NCI-H1092 (cell line): ENCODE measurements at regions not wholly inside any gene's neighbourhood (a gene's known extent, or its start where the extent isn't known, plus 50 kb on each side); places are given as distances from the start of the nearest gene placed in this dataset.
"Not testable (repeated sequence)": the region's sequence is repeated elsewhere in the genome, so short reads cannot be mapped to it uniquely, and the experiment has no call there.

Experiments
- DNase-seq: peaks from one replicate; lab custom pipeline; 2025; lab: John Stamatoyannopoulos, UW

DNA sequence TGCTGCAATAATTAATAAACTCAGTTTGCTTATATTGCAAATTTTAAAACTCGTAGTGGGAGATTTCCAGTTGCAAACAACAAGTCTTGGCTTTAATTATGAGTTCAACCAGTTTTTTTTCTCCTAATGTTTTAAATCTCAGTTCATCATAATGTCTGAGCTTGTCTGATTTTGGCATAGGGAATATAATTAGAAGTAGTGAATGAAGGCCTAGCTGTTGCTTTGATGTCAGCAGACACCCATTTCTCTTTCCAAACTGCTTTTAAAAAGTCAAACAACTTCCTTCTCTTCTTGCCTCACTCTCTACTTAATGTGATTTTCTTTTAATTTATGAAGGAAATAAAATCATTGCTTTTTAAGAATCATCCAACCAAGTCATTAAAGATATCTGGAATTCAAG is 1462.1 kb downstream of the DPP10 start:
- no peak for DNase-seq

DNA sequence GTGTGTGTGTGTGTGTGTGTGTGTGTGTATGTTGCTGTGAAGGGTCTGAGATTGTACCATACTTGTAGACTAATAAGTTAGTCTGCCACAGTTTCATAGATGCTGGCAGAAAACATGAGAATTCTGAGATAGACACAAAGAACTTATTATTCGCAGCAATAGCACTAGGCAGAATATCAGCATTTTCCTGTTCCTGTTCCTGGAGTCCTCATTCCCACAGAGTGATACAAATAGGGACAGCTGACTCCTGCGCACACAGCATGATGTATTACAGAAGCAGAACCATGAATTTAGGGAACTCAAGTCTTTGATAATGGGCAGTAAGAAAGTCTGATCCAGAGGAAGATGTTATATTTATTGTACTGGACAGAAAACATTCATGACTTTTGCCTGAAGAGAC is 1466.3 kb downstream of the DPP10 start:
- DNase-seq = no peak

DNA sequence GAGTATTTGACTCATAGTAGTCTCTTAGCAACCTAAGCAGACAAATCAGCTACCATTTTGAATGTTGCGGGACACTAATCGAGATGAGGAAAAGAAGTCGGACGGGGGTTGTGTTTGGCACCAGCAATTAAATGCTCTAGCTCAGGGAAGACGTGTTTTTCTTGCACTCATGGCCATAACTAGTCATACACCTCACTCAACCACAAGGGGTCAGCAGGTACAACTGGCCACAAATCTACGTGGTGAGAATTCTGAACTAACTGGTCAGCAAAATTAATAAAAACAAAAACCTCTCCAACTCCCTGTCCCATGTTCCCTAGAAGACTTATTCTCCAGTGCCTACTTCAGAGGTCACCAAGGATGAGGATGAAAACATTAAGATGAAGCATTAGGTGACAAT is 1467.8 kb downstream of the DPP10 start:
- no peak for DNase-seq

DNA sequence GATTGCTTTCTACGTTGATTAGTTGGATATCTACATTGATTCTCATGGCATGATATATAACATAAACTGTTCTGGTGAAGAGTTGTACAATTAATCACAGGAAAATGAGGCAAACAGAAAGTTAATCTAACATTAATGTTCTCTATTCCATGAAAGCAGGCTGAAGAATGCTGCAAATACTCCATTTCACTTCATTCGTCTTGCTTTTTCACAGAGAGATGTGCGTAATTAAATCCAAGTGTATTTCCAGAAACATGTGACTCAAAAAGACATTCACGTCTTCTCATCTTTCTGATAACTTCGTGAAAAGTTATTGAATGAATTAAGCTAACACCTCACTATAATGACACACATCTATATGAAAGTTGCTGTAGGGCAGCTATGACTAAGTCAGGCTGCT is 1471.5 kb downstream of the DPP10 start:
- no peak for DNase-seq

DNA sequence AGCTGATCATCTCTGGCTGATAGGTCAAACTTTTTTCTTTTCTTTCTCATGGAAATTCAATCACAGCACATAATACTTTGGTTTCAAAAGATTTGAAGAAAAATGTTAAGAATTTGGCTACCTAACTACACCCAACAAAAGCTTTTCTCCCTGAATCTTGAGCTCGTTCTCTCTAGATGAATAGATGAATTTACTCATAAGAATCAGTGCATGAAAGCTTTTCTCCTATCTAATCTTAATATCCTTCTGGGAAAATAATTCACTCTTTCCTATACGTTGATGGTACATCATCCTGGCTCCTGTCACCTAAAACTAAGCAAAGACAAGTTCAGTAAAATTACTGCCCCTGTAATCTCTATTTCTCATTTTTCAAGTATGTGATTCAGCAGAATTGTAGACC is 1479.1 kb downstream of the DPP10 start:
- DNase-seq = no peak

DNA sequence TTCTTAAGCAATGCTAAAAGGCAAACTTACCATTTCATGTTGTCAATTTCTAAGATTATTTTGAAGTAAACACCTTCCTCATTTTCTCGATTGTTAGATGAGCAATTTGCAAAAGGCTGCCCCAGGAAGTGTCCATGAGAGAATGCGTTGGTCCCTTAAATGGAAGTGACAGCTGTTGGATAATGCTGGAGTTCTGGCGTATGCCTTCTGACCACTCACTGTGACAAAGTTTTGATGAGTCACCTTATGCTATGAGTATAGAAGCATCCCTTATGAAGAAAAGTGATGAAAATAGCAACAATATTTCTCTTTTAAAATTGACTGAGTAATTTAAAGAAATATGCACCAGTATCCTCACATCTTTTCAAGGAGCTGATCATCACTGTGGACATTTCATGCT is 1497.5 kb downstream of the DPP10 start:
- no peak for DNase-seq

DNA sequence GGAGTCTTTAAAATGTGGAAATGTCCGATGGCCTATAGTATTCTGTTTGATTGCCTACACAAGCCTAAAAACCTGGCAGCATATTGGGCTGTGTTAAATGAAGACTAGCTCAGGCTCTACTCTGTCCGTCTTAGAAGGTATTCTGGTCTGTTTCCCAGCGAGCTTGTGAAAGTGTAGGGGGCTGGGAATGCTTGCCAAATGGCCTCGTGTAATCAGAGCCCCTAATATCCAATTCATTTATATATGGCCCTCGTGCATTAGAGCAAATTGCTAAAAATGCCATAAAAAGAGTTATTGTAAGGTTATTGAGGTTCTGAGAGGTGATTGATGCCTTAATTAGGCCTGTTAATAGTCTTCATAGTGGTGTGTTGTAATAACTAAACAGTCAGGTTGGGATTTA is 1500.4 kb downstream of the DPP10 start:
- no peak for DNase-seq

DNA sequence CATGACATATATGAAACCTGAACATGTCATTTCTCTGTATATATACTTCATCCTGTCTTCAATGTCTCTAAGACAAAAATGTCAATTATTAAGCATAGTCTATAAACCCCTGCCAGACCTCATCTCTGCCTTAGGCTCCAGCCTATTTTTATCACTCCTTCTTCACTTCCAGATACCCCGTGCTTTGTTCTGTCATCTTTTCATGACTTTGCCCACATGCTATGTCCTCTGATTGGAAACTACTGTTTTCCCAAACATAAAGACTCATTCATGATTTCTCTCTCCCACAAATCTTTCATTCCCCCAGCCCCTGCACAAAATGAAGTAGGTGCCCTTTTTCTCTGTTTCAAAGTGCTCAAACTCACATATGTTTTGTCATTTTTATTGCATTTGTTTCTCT is 1503.9 kb downstream of the DPP10 start:
- no peak for DNase-seq

DNA sequence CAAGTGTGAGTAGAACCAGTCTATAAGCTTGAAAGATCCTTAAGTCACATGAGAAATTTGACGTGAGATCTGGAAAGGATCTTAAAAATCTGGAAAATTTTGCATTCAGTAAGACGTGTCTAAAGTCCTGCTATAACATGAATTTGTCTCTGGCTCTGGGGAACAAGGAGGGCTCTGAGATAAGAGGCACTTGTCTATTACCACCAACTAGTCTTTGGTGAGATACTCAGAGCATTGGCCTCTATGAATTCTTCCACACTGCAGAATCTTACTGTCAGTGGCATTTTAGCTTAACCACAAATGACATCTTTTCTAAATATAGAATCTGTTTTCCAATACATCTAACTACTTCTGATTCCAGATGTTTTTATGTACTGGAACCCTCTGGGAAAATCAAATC is 1504.5 kb downstream of the DPP10 start:
- no peak for DNase-seq

DNA sequence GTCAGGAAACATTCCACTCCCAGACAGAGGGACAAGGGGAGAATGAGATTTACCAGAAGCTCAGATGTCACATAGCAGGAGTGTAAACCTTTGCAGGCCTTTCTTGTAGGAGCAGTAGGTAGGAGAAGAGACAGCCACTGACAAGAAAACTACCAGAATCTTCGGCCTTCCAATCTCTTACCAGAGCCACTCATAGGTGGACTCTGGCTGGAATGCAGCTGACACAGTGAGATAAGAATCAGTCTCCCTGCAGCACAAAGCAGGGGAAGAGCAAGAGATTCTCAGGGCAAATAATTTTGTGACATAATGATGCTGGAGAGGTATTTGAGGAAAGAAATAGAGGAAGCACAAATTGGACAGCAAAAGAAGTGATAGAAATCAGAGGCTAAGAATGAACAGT is 1534.5 kb downstream of the DPP10 start:
- DNase-seq = no peak

DNA sequence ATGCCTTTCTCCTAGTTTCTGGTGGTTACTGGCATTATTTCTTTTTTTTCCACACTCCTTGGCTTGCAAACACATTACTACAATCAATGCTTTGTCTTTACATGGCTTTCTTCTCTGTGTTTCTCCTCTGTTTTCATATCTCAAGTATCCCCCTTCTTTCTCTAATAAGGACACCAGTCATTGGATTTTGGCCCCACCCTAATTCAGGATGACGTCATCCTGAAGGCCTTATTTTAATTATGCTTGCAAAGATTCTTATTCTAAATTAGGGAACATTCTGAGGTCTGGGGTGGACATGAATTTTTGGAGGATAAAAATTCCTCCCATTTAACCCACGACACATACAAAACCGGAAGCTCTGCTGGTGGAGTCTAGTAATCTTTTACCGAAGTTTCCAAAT is 1556.6 kb downstream of the DPP10 start:
- DNase-seq = no peak

DNA sequence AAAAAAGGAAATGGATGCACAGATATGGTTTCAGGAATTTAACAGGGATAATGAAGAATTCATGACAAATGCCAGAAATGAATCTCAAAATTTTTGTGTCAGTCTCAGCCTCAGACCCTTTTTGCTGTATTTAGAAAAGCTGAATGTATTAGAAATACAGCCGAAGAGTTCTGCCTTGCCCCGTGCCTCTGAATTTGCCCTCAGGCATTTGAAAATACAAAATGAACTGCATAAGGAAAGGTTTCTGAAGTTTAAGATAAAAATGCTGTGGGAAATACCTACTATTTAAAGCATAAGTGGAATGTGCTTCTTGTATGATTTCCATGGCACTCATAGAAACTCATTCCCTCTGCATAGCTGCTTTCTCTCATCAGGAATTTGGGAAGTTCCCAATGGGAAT is 1580.6 kb downstream of the DPP10 start:
- no peak for DNase-seq

DNA sequence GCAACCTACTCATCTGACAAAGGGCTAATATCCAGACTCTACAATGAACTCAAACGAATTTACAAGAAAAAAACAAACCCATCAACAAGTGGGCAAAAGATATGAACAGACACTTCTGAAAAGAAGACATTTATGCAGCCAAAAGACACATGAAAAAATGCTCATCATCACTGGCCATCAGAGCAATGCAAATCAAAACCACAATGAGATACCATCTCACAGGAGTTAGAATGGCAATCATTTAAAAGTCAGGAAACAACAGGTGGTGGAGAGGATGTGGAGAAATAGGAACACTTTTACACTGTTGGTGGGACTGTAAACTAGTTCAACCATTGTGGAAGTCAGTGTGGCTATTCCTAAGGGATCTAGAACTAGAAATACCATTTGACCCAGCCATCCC is 1596.3 kb downstream of the DPP10 start:
- not testable (repeated sequence) for DNase-seq

DNA sequence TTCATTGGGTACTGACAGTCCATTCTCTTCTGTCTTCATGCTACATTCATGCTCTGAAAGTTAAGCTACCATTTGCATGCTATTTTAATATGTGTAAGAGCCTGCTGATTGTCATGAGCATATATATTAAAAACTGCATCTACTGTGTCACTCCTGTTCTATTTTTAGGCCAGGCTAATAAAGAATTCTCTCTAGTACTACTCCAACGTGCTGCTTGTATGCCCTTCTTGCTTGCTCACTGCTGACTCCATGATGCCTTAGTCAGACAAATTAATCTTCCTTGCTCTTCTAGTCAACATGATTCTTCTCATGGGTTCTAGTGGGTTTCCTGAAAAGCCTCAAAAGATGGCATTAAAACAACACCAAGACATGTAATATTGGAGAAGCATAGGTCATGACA is 1600.1 kb downstream of the DPP10 start:
- no peak for DNase-seq

DNA sequence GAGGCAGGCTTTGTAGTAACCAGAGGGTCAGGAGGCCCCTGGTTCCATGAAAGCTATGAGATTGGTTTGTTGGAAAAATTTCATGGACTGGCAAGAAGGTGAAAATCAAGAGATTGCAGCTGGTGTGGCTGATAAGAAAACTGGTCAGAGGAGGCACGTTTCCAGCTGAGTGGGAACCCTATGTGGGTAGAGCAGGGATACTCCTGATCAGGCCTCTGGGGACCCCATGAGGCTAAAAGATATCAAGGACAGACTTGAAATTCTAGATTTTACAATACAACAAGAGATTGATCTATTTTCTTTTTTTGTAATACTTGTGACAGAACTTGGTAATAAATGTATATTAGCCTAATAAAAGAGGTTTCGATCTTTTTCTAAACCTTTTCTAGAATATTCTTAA is 1615.1 kb downstream of the DPP10 start:
- DNase-seq = no peak

DNA sequence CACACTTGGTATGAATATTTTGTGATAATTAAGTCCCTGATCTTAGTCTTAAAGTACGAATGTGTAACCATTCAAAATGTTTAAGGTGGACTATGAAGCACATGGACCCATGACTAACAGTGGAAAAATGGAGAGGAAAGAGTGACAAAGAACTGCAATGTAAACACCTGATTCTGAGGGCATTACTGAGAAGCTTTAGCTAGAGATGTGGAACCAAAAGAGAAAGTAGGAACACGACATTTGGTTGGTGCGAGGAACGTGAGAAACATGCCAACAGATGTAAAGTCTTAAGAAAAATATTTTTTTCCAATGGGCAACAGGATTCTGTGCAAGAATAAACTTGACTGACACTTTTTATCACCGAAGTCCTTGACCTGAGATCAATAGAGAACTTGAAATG is 1618.6 kb downstream of the DPP10 start:
- no peak for DNase-seq

DNA sequence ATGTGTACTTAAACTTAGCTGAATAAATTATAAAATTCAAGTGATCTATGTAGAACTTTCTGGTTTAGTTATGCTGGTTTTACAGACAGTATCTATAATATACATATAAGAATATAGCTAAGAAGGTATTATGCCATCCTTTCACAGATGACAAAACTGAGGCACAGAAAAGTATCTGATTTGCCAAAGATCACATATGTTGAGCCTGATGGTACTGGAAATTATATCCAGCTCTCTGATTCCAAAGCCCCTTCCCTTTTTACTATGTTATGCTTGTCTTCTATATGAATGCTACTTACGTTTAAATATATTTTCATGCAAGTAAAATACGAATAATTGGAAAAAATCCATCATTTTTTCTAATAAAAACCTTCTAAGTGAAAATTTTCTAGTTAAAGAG is 1631.3 kb downstream of the DPP10 start:
- DNase-seq = no peak

DNA sequence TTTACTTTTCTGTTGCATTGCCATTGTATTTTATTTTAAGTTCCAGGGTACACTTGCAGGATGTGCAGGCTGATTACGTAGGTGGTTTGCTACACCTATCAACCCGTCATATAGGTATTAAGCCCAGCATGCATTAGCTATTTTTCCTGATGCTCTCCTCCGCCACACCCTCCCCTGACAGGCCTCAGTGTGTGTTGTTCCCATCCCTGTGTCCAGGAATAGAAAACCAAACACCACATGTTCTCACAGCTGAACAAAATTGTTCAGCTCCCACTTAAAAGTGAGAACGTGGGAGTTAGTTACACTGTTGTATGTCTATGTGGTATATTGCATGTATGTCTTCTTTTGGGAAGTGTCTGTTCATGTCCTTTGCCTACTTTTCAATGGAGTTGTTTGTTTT is 1631.7 kb downstream of the DPP10 start:
- no peak for DNase-seq

DNA sequence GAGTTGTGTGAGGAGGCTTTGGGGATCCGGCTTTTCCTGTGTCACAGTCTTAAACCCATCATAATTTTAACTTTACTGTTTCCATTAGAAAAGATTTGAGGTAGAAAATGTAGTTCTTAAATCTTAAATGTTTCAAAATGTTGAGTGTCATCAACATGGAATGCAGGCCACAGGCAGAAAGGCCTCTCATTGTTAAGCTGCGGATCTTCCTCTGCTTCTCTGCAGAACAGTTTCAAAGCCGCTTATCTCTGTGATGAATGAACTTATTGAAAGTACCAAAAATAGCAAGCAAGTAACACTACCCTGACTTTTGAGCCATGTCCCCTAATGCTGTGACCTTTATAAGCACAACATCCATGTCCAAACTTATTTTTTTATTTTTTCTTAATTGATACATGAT is 1645.8 kb downstream of the DPP10 start:
- DNase-seq = no peak

DNA sequence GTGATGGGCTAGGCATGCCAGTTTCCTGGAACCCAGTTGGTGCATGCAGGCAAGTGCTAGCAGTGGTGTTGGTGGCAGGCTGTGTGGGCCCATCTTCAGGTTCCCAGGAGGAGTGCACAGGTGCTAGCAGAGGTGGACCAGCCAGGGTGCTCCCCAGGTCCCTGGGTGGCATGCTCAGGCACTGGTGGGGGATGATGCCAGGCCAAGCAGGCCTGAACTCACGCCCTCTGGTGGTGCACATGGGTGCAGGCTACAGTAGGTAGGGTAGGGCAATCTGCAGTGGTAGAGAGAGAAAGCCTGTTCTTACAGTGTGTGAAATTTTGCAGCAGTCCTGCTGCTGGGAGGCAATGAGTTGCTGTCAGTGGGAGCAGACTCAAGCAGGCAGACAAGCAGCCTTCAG is 1651.8 kb downstream of the DPP10 start:
- no peak for DNase-seq

DNA sequence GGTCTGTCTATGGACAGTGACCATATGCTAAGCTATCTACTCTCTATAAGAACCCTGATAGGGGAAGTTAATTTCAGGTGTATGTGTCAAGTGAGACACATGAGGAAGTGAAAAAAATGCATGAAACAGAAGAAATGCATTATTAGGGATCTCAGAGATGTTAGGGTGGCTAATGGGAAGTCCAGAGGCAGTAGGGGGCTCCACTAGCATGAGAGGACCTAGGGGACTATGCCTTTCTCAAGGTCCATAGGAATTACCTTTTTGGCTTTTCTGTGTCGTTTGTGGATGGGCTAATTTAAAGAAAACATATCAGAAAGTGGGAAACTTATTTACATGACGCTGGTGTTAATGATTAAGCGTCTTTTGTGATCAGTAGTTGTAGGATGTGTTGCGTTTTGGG is 1653.2 kb downstream of the DPP10 start:
- DNase-seq = no peak

DNA sequence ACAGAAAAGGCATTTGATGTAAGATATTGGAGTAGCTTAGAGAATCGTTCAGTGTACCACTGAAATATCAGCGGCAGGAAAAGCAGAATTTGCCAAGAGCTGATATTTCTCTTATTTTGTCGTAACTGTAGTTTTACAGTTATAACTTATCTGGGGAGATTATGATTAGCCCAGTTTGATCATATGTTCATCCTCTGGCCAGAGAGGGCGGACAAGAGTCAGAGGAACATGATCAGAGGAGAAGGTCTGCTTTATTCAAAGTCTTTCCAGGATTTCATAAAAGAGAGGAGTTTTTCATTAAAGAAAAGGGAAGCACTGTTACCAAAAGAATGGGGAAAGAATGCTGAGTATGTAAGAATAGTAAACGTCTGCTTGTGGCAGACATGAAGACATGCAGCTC is 1655.6 kb downstream of the DPP10 start:
- DNase-seq = no peak

DNA sequence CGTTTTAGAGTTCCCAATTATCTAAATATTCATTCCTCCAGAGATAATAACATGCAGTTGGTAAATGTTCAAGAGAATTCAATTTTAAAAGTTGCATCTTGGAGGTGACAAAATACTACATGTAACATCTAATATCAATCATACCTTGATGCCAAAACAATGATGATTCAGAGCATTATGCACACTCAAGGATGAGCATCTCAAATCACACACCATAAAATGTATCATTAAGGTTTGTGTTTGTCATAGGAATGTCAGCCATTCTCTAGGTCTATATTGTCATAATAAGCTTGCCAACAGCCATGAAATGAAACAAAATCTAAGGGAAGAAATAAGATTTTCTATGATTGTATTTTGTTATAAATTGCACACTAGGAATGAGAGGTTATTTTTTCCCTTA is 1667.0 kb downstream of the DPP10 start:
- DNase-seq = no peak

DNA sequence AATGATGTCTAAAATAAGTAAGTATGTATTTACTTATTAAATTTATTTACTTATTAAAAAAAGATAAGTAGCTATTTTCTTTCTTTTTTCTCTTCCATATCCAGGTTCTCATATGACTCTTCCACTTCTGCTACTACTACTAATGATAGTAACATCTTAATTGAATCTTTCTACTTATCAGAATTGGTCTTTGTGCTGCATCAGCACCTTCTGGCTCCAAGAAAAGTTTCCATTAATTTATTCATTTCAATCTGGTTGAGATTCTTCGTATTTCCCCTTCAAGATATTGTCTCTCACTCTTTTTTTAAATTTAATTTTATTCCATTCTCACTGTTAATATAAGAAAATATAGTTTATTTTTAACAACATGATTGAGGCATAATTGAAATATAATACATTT is 1675.4 kb downstream of the DPP10 start:
- no peak for DNase-seq

DNA sequence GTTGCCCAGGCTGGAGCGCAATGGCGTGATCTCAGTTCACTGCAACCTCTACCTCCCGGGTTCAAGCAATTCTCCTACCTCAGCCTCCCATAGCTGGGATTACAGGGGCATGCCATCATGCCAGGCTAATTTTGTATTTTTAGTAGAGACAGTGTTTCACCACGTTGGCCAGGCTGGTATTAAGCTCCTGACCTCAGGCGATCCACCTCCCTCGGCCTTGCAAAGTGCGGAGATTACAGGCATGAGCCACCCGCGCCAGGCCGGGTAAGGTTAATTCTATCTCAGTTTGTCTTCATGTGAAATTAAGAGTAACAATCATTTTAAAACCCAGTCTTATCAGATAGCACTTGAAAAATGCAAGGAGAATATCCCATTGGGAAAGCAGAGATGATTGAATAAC is 1681.7 kb upstream of the DDX18 start:
- DNase-seq = no peak
